HCT116 (cell line): ENCODE measurements at regions not wholly inside any gene's neighbourhood (a gene's known extent, or its start where the extent isn't known, plus 50 kb on each side); places are given as distances from the start of the nearest gene placed in this dataset.

Source experiments
- ATAC-seq: fragments of 200-7000 bp; cut with Tn5 transposase; 2 replicates; pipeline ENCODE4 v1.9.1; 2020; ENCODE audit warnings: mild to moderate bottlenecking, moderate library complexity
- BruUV-seq: library from RNA; stranded (reverse); fragments of 400-500 nt; replicated peaks from 2 replicates; lab custom pipeline; 2021; lab: Mats Ljungman, UMichigan
- CTCF ChIA-PET: fragments of 300-600 bp; sonication (Branson Sonifier 250); formaldehyde crosslinking; loops from one replicate; lab custom pipeline; 2021; ENCODE audit warnings: antibody characterized with exemption; lab: Charles Lee
- POLR2A ChIA-PET: fragments of 300-600, 350-600 bp; sonication (Branson Sonifier 250); formaldehyde crosslinking; loops from one replicate; lab custom pipeline; 2021; ENCODE audit warnings: antibody characterized with exemption; lab: Charles Lee
- RAD21 ChIA-PET, 2 experiments: fragments of 300-600 bp; sonication (Branson Sonifier 250); formaldehyde crosslinking; loops; one replicate each; lab custom pipeline; 2023; ENCODE audit warnings: low total read pairs in 2 of 2; ENCODE audit not compliant: uncharacterized antibody in 2 of 2, unreplicated experiment in 2 of 2, low non-redundant PET in 1 of 2; lab: Charles Lee
- DNase-seq: peaks from one replicate; pipeline ENCODE4 v3.0.0-alpha.2; 2010; ENCODE audit warnings: low read depth, low spot score
- H2AFZ ChIP-seq: fragments of 200-600 bp; shearing (Covaris generic), sonication (generic); 2 replicates; pipeline ENCODE4 v1.6.1; 2017; ENCODE audit warnings: low read depth, mixed run types, mixed read lengths, antibody characterized with exemption, low read length; ENCODE audit not compliant: poor library complexity, severe bottlenecking
- H3K27ac ChIP-seq: 2 replicates; pipeline ENCODE4 v1.5.1; 2012; ENCODE audit warnings: low read depth, low read length
- H3K27me3 ChIP-seq: fragments of 200-600 bp; sonication (generic); 2 replicates; pipeline ENCODE4 v1.6.1; 2016; ENCODE audit warnings: mixed run types, low read length, mixed read lengths; ENCODE audit not compliant: insufficient read depth
- H3K36me3 ChIP-seq, 2 experiments: fragments of 200-500 bp in 1 of 2; fragments of 200-600 bp in 1 of 2; sonication (Bioruptor generic) in 1 of 2; sonication (generic) in 1 of 2; 2 replicates each; pipeline versions ENCODE4 v1.5.1 to v1.6.1; 2014 to 2016; ENCODE audit warnings: low read length in 2 of 2, inconsistent platforms in 1 of 2, mixed read lengths in 1 of 2, mixed run types in 1 of 2; ENCODE audit not compliant: insufficient read depth in 2 of 2, control insufficient read depth in 1 of 2
- H3K4me1 ChIP-seq, 2 experiments: fragments of 200-600 bp in 1 of 2; sonication (generic) in 1 of 2; 2 replicates each; pipeline versions ENCODE4 v1.5.1 to v1.6.1; 2012 to 2017; ENCODE audit warnings: low read length in 2 of 2, inconsistent platforms in 1 of 2, mild to moderate bottlenecking in 1 of 2, mixed read lengths in 1 of 2, mixed run types in 1 of 2, moderate library complexity in 1 of 2; ENCODE audit not compliant: insufficient read depth in 2 of 2, control insufficient read depth in 1 of 2
- H3K4me2 ChIP-seq: fragments of 200-600 bp; sonication (generic); 2 replicates; pipeline ENCODE4 v1.6.1; 2017; ENCODE audit warnings: mixed run types, low read length, mixed read lengths
- H3K4me3 ChIP-seq, 2 experiments: fragments of 200-600 bp in 1 of 2; sonication (generic) in 1 of 2; replicated peaks in 1 of 2; 2 replicates each; pipeline ENCODE4 v1.5.1; 2011 to 2016; ENCODE audit warnings: low read length in 2 of 2, control low read depth in 1 of 2, low read depth in 1 of 2, mild to moderate bottlenecking in 1 of 2, mixed read lengths in 1 of 2, mixed run types in 1 of 2
- H3K79me2 ChIP-seq: fragments of 200-600 bp; sonication (generic); 2 replicates; pipeline ENCODE4 v1.6.1; 2017; ENCODE audit warnings: mild to moderate bottlenecking, mixed run types, low read length, moderate library complexity, mixed read lengths; ENCODE audit not compliant: insufficient read depth
- H3K9ac ChIP-seq: fragments of 200-600 bp; sonication (generic); 2 replicates; pipeline ENCODE4 v1.6.1; 2016; ENCODE audit warnings: low read length, mixed read lengths
- H3K9me2 ChIP-seq: fragments of 200-600 bp; sonication (generic), shearing (Covaris generic); 2 replicates; pipeline ENCODE4 v1.6.1; 2017; ENCODE audit warnings: mixed run types, mild to moderate bottlenecking, moderate library complexity; ENCODE audit not compliant: insufficient read depth
- H3K9me3 ChIP-seq, 2 experiments: fragments of 200-500 bp in 1 of 2; fragments of 200-600 bp in 1 of 2; sonication (Bioruptor generic) in 1 of 2; sonication (generic) in 1 of 2; 2 replicates each; pipeline ENCODE4 v1.6.1; 2014 to 2017; ENCODE audit warnings: low read length in 2 of 2, mixed read lengths in 2 of 2, inconsistent platforms in 1 of 2, low read depth in 1 of 2, mild to moderate bottlenecking in 1 of 2, mixed run types in 1 of 2, moderate library complexity in 1 of 2; ENCODE audit not compliant: control insufficient read depth in 1 of 2, insufficient read depth in 1 of 2
- H4K20me1 ChIP-seq: fragments of 200-600 bp; sonication (generic), shearing (Covaris generic); 2 replicates; pipeline ENCODE4 v1.6.1; 2017; ENCODE audit warnings: mixed run types, mild to moderate bottlenecking, moderate library complexity; ENCODE audit not compliant: insufficient read depth
- ATF3 ChIP-seq: IDR thresholded peaks from 2 replicates; pipeline ENCODE4 v1.6.1; 2012
- EGR1 ChIP-seq: IDR thresholded peaks from 2 replicates; pipeline ENCODE4 v1.6.1; 2012; ENCODE audit warnings: low read depth
- ELF1 ChIP-seq: IDR thresholded peaks from 2 replicates; pipeline ENCODE4 v1.6.1; 2012; ENCODE audit warnings: low read depth, borderline replicate concordance
- EZH2phosphoT487 ChIP-seq: fragments of 200-600 bp; IDR thresholded peaks from 2 replicates; pipeline ENCODE4 v1.6.1; 2018; ENCODE audit warnings: antibody characterized with exemption, borderline replicate concordance
- FOSL1 ChIP-seq: IDR thresholded peaks from 2 replicates; pipeline ENCODE4 v1.6.1; 2012; ENCODE audit warnings: low read depth
- JUND ChIP-seq: IDR thresholded peaks from 2 replicates; pipeline ENCODE4 v1.6.1; 2012
- MAX ChIP-seq: IDR thresholded peaks from 2 replicates; pipeline ENCODE4 v1.6.1; 2012
- POLR2A ChIP-seq: IDR thresholded peaks from 2 replicates; pipeline ENCODE4 v1.7.0; 2011; ENCODE audit warnings: borderline replicate concordance; ENCODE audit not compliant: insufficient read depth, insufficient read length; ENCODE audit errors: extremely low read depth
- RAD21 ChIP-seq: IDR thresholded peaks from 2 replicates; pipeline ENCODE4 v1.6.1; 2012; ENCODE audit warnings: low read depth, mild to moderate bottlenecking
- SIN3A ChIP-seq: IDR thresholded peaks from 2 replicates; pipeline ENCODE4 v1.6.1; 2012; ENCODE audit warnings: low read depth
- SP1 ChIP-seq: IDR thresholded peaks from 2 replicates; pipeline ENCODE4 v1.6.1; 2012; ENCODE audit warnings: low read depth
- TCF7L2 ChIP-seq: IDR thresholded peaks from 2 replicates; pipeline ENCODE4 v1.7.0; 2011; ENCODE audit warnings: borderline replicate concordance, inconsistent platforms; ENCODE audit not compliant: insufficient read depth, insufficient read length; ENCODE audit errors: extremely low read depth
- ZFX ChIP-seq: fragments of 450-650 bp; IDR thresholded peaks from 2 replicates; pipeline ENCODE4 v1.6.1; 2017
- intact Hi-C: fragments of 100-400 bp; cut with micrococcal nuclease; formaldehyde crosslinking; loops from 2 replicates; pipeline ENCODE4 v1.10.0; 2022

- TF ChIP-seq ZFX (no peak), RAD21 (no peak), EGR1 (no peak), JUND (no peak), ELF1 (no peak), ATF3 (no peak)
Measured at GRCh38 chr3:76132154-76132470, 346.8 kb upstream of the ZNF717 start (continued).

GRCh38 chr3:76134166-76134565, 348.8 kb upstream of the ZNF717 start:
- H3K4me1 ChIP-seq, result no peaks in the 10 kb centered on the region
- CTCF ChIA-PET, result no interaction called here
- intact Hi-C loops, result no loop called here
- H3K9ac ChIP-seq, result no peak overlapping the region
- H3K4me2 ChIP-seq, result no peak overlapping the region
- no peaks in the 10 kb centered on the region for H3K79me2 ChIP-seq
- ATAC-seq, result no peak
- H3K9me3 ChIP-seq, result peaks cover 0 to 20% of the 10 kb centered on the region in 2 experiments; a peak in 2 of 4 replicates
- no peak overlapping the region for H2AFZ ChIP-seq
- no peak overlapping the region for H3K4me3 ChIP-seq
- POLR2A ChIA-PET, result no interaction called here
- H3K9me2 ChIP-seq, result no peaks in the 10 kb centered on the region
- no peaks in the 10 kb centered on the region for H3K27me3 ChIP-seq
- H3K36me3 ChIP-seq, result no peaks in the 10 kb centered on the region
- no TSS peak for BruUV-seq
- H3K27ac ChIP-seq, result no peak overlapping the region
- TF ChIP-seq SP1, result no peak
- no peak for TF ChIP-seq MAX
- TF ChIP-seq JUND, result no peak
- no peak for TF ChIP-seq FOSL1
- no peaks in the 10 kb centered on the region for H4K20me1 ChIP-seq
- RAD21 ChIA-PET, result no interaction called here
- no peak for DNase-seq

GRCh38 chr3:76138921-76139320, 353.6 kb upstream of the ZNF717 start:
- H3K9me2 ChIP-seq, result no peaks in the 10 kb centered on the region
- no peak overlapping the region for H3K4me3 ChIP-seq
- H3K9ac ChIP-seq, result no peak overlapping the region
- H3K4me1 ChIP-seq, result no peaks in the 10 kb centered on the region
- intact Hi-C loops, result no loop called here
- no peaks in the 10 kb centered on the region for H3K79me2 ChIP-seq
- TF ChIP-seq POLR2A (no peak), SIN3A (no peak), RAD21 (no peak), TCF7L2 (no peak), JUND (no peak), EZH2phosphoT487 (no peak), FOSL1 (no peak), SP1 (no peak)
- DNase-seq (no peak), ATAC-seq (no peak)
- H4K20me1 ChIP-seq, result no peaks in the 10 kb centered on the region
- no peak overlapping the region for H3K27ac ChIP-seq
- no peak overlapping the region for H2AFZ ChIP-seq
- ChIA-PET RAD21 (no interaction called here), CTCF (no interaction called here), POLR2A (no interaction called here)
- no peaks in the 10 kb centered on the region for H3K27me3 ChIP-seq
- no peaks in the 10 kb centered on the region for H3K36me3 ChIP-seq
- no TSS peak for BruUV-seq
- peaks cover 5 to 29% of the 10 kb centered on the region in 2 experiments; a peak in 2 of 4 replicates for H3K9me3 ChIP-seq
- no peak overlapping the region for H3K4me2 ChIP-seq
